GM12874 (cell line): ENCODE measurements at regions not wholly inside any gene's neighbourhood (a gene's known extent, or its start where the extent isn't known, plus 50 kb on each side); places are given as distances from the start of the nearest gene placed in this dataset.

Experiments
- CTCF ChIP-seq: IDR thresholded peaks from 2 replicates; pipeline ENCODE4 v1.5.1; 2011; ENCODE audit warnings: low read depth, mild to moderate bottlenecking, control low read depth, low read length, moderate library complexity; ENCODE audit not compliant: insufficient read depth

GRCh38 chr4:156217236-156217635, 263.6 kb upstream of the CTSO start:
- TF ChIP-seq CTCF = no peak

- no peak for TF ChIP-seq CTCF
These were observed 247.4 kb upstream of the CTSO start for GRCh38 chr4:156201050-156201449.

- TF ChIP-seq CTCF = no peak
These were observed 244.8 kb upstream of the CTSO start for GRCh38 chr4:156198511-156198910.

GRCh38 chr4:156197216-156197615, 243.6 kb upstream of the CTSO start:
- TF ChIP-seq CTCF = no peak

- TF ChIP-seq CTCF = no peak
These were observed 243.1 kb upstream of the CTSO start for GRCh38 chr4:156196722-156197121.

- TF ChIP-seq CTCF = no peak
These were observed 242.2 kb upstream of the CTSO start for GRCh38 chr4:156195914-156196313.

GRCh38 chr4:156194896-156195295, 241.2 kb upstream of the CTSO start:
- no peak for TF ChIP-seq CTCF

GRCh38 chr4:156193800-156194199, 240.1 kb upstream of the CTSO start:
- no peak for TF ChIP-seq CTCF
